GM12892 (cell line): ENCODE measurements at regions not wholly inside any gene's neighbourhood (a gene's known extent, or its start where the extent isn't known, plus 50 kb on each side); places are given as distances from the start of the nearest gene placed in this dataset.
"Not testable (repeated sequence)": the region's sequence is repeated elsewhere in the genome, so short reads cannot be mapped to it uniquely, and the experiment has no call there.

Experiments used
- DNase-seq: peaks from one replicate; pipeline ENCODE4 v3.0.0; 2011; ENCODE audit not compliant: insufficient read length
- FAIRE-seq: peaks from 2 replicates; lab custom pipeline; 2011; peaks lifted over from hg19 to GRCh38; lab: Jason Lieb, UNC
- POLR2A ChIP-seq: IDR thresholded peaks from 2 replicates; pipeline ENCODE4 v1.6.1; 2011; ENCODE audit warnings: low read depth, low read length, control low read depth
- POLR2AphosphoS5 ChIP-seq: IDR thresholded peaks from 2 replicates; pipeline ENCODE4 v1.6.1; 2011; ENCODE audit warnings: low read depth, low read length, control low read depth
- TAF1 ChIP-seq: IDR thresholded peaks from 2 replicates; pipeline ENCODE4 v1.6.1; 2011; ENCODE audit warnings: low read depth, mild to moderate bottlenecking, control low read depth, low read length, borderline replicate concordance

- FAIRE-seq (no peak), DNase-seq (no peak)
- TF ChIP-seq POLR2AphosphoS5: no peak
- TF ChIP-seq POLR2A: no peak
- no peak for TF ChIP-seq TAF1
Measured at GRCh38 chr7:69388452-69389137, 209.7 kb upstream of the AUTS2 start.

- TF ChIP-seq TAF1 (no peak), POLR2AphosphoS5 (no peak), POLR2A (no peak)
- FAIRE-seq (no peak), DNase-seq (no peak)
Measured at GRCh38 chr7:69389216-69389615, 209.1 kb upstream of the AUTS2 start.

GRCh38 chr7:69393912-69394311 lies 204.4 kb upstream of the AUTS2 start:
- not testable (repeated sequence) for FAIRE-seq, DNase-seq

- DNase-seq (no peak), FAIRE-seq (no peak)
- TF ChIP-seq POLR2AphosphoS5: no peak
- no peak for TF ChIP-seq TAF1
- TF ChIP-seq POLR2A: no peak
Measured at GRCh38 chr7:69395061-69395714, 203.1 kb upstream of the AUTS2 start.

- FAIRE-seq: no peak
- TF ChIP-seq TAF1: no peak
- no peak for TF ChIP-seq POLR2AphosphoS5
- no peak for TF ChIP-seq POLR2A
- DNase-seq: no peak
Measured at GRCh38 chr7:69398986-69399385, 199.3 kb upstream of the AUTS2 start.

GRCh38 chr7:69399401-69399800 lies 198.9 kb upstream of the AUTS2 start:
- FAIRE-seq (no peak), DNase-seq (no peak)
- no peak for TF ChIP-seq TAF1
- no peak for TF ChIP-seq POLR2A
- TF ChIP-seq POLR2AphosphoS5: no peak

- DNase-seq (no peak), FAIRE-seq (no peak)
- TF ChIP-seq POLR2A (no peak), TAF1 (no peak), POLR2AphosphoS5 (no peak)
Measured at GRCh38 chr7:69402696-69403095, 195.6 kb upstream of the AUTS2 start.

- FAIRE-seq (no peak), DNase-seq (no peak)
- TF ChIP-seq POLR2AphosphoS5: no peak
- no peak for TF ChIP-seq POLR2A
- no peak for TF ChIP-seq TAF1
Measured at GRCh38 chr7:69403169-69403568, 195.1 kb upstream of the AUTS2 start.

- no peak for DNase-seq
- TF ChIP-seq POLR2AphosphoS5: no peak
- no peak for TF ChIP-seq TAF1
- TF ChIP-seq POLR2A: no peak
- no peak for FAIRE-seq
Measured at GRCh38 chr7:69411018-69411417, 187.3 kb upstream of the AUTS2 start.

- FAIRE-seq (no peak), DNase-seq (no peak)
- TF ChIP-seq POLR2AphosphoS5: no peak
- no peak for TF ChIP-seq TAF1
- no peak for TF ChIP-seq POLR2A
Measured at GRCh38 chr7:69411466-69411865, 186.8 kb upstream of the AUTS2 start.

- no peak for DNase-seq
- TF ChIP-seq POLR2AphosphoS5 (no peak), TAF1 (no peak)
- FAIRE-seq: no peak
Measured at GRCh38 chr7:69412331-69413146, 185.7 kb upstream of the AUTS2 start.
